Body of pancreas (tissue), 4 donors: ENCODE measurements at regions not wholly inside any gene's neighbourhood (a gene's known extent, or its start where the extent isn't known, plus 50 kb on each side); places are given as distances from the start of the nearest gene placed in this dataset.

ENCODE experiments used
- POLR2A ChIP-seq, 3 donors: fragments of 450-650 bp; IDR thresholded peaks; one replicate each; pipeline ENCODE4 v1.6.1; 2016; ENCODE audit warnings: antibody characterized with exemption in 3 of 3, mild to moderate bottlenecking in 2 of 3
- TF ChIP-seq, protein P1 (sequence below), 7 experiments: fragments of 450-650 bp in 4 of 7; fragments of 200-600 bp in 3 of 7; sonication (generic) in 3 of 7; IDR thresholded peaks; one replicate each; pipeline ENCODE4 v1.5.1; 2016 to 2019; ENCODE audit warnings: antibody characterized with exemption in 7 of 7

DNA sequence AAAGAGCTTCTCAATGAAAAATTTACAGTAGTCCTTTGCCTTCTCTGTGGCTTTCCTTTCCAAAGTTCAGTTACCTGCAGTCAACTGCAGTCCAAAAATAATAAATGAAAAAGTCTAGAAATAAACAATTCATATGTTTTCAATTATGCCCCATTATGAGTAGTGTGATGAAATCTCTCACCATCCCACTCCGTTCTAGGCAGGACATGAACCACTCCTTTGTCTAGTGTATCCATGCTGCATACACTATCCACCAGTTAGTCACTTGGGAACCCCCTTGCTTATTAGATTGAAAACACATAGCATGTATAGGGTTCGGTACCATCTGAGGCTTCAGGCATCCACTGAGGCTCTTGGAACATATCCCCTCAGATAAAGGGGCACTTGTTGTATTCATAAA, 80.6 kb upstream of the EYA4 start:
- TF ChIP-seq, protein P1, sequence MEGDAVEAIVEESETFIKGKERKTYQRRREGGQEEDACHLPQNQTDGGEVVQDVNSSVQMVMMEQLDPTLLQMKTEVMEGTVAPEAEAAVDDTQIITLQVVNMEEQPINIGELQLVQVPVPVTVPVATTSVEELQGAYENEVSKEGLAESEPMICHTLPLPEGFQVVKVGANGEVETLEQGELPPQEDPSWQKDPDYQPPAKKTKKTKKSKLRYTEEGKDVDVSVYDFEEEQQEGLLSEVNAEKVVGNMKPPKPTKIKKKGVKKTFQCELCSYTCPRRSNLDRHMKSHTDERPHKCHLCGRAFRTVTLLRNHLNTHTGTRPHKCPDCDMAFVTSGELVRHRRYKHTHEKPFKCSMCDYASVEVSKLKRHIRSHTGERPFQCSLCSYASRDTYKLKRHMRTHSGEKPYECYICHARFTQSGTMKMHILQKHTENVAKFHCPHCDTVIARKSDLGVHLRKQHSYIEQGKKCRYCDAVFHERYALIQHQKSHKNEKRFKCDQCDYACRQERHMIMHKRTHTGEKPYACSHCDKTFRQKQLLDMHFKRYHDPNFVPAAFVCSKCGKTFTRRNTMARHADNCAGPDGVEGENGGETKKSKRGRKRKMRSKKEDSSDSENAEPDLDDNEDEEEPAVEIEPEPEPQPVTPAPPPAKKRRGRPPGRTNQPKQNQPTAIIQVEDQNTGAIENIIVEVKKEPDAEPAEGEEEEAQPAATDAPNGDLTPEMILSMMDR (IDR thresholded peaks at IDR 0.05): no peak
- TF ChIP-seq POLR2A (IDR thresholded peaks at IDR 0.05): no peak
